ENCODE measurements at regions not wholly inside any gene's neighbourhood (a gene's known extent, or its start where the extent isn't known, plus 50 kb on each side); places are given as distances from the start of the nearest gene placed in this dataset.

- DNase-seq, result no peak
These were observed 460.7 kb downstream of the BCL11A start for GRCh38 chr2:60092781-60093180.

- no peak for DNase-seq
These were observed 461.6 kb downstream of the BCL11A start for GRCh38 chr2:60091894-60092293.

- DNase-seq, result no peak
These were observed 462.2 kb downstream of the BCL11A start for GRCh38 chr2:60091266-60091665.

GRCh38 chr2:60079562-60079961 is 473.9 kb downstream of the BCL11A start:
- DNase-seq, result no peak

GRCh38 chr2:60075048-60075447 is 478.4 kb downstream of the BCL11A start:
- DNase-seq, result no peak

GRCh38 chr2:60073201-60073600 is 480.3 kb downstream of the BCL11A start:
- DNase-seq, result no peak

- no peak for DNase-seq
These were observed 480.8 kb downstream of the BCL11A start for GRCh38 chr2:60072609-60073008.

GRCh38 chr2:60071490-60071831 is 482.0 kb downstream of the BCL11A start:
- no peak for DNase-seq

GRCh38 chr2:60070736-60071489 is 482.5 kb downstream of the BCL11A start:
- DNase-seq, result no peak

- DNase-seq, result no peak
These were observed 483.3 kb downstream of the BCL11A start for GRCh38 chr2:60070196-60070595.

GRCh38 chr2:60068755-60069154 is 484.7 kb downstream of the BCL11A start:
- DNase-seq, result no peak

- no peak for DNase-seq
These were observed 486.4 kb downstream of the BCL11A start for GRCh38 chr2:60067006-60067405.

GRCh38 chr2:60066096-60066839 is 487.2 kb downstream of the BCL11A start:
- DNase-seq, result no peak

GRCh38 chr2:60064687-60065389 is 488.6 kb downstream of the BCL11A start:
- DNase-seq, result no peak

GRCh38 chr2:60058781-60059180 is 494.7 kb downstream of the BCL11A start:
- no peak for DNase-seq

GRCh38 chr2:60054571-60055340 is 498.7 kb downstream of the BCL11A start:
- DNase-seq, result no peak

GRCh38 chr2:60053791-60054190 is 499.7 kb downstream of the BCL11A start:
- no peak for DNase-seq

- DNase-seq, result no peak
These were observed 500.9 kb downstream of the BCL11A start for GRCh38 chr2:60052601-60053000.

GRCh38 chr2:60051991-60052390 is 501.5 kb downstream of the BCL11A start:
- DNase-seq, result no peak

GRCh38 chr2:60047944-60048525 is 505.4 kb downstream of the BCL11A start:
- no peak for DNase-seq

GRCh38 chr2:60047347-60047746 is 506.1 kb downstream of the BCL11A start:
- DNase-seq, result no peak

GRCh38 chr2:60046529-60046928 is 506.9 kb downstream of the BCL11A start:
- DNase-seq, result no peak

- DNase-seq, result no peak
These were observed 508.0 kb downstream of the BCL11A start for GRCh38 chr2:60045456-60045855.
